Limb (tissue), 2 donors: ENCODE measurements at regions not wholly inside any gene's neighbourhood (a gene's known extent, or its start where the extent isn't known, plus 50 kb on each side); places are given as distances from the start of the nearest gene placed in this dataset.
"Not testable (repeated sequence)": the region's sequence is repeated elsewhere in the genome, so short reads cannot be mapped to it uniquely, and the experiment has no call there.

Experiments used
- DNase-seq, 2 donors: peaks; one replicate each; pipeline ENCODE4 v3.0.0-alpha.2; 2016; ENCODE audit errors: extremely low spot score in 2 of 2

DNA sequence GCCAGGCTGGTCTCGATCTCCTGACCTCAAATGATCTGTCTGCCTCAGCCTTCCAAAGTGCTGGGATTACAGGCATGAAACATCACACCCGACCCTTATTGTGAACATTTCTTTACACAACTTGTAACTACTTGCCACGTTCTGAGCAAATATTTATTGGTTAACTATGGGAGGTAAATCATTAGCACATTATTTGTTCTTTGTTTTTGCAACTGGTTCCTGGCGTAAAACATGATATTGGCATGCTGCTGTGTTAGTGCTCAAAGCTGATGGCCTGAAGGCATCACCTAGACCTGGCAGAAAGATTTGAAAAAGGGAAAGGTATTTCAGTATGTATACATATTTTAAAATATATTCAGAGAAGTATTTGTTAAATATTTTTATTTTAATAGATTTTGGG is 438.3 kb upstream of the PRKX start:
- no peak for DNase-seq

- no peak for DNase-seq
Observed at GRCh38 chrX:4150259-4150658, 436.8 kb upstream of the PRKX start.

GRCh38 chrX:4129626-4130025 is 416.2 kb upstream of the PRKX start:
- DNase-seq = peak in 1 of 2 donors; percentile 1

GRCh38 chrX:4118666-4119530 is 405.4 kb upstream of the PRKX start:
- DNase-seq = no peak

GRCh38 chrX:4110964-4111363 is 397.5 kb upstream of the PRKX start:
- no peak for DNase-seq

DNA sequence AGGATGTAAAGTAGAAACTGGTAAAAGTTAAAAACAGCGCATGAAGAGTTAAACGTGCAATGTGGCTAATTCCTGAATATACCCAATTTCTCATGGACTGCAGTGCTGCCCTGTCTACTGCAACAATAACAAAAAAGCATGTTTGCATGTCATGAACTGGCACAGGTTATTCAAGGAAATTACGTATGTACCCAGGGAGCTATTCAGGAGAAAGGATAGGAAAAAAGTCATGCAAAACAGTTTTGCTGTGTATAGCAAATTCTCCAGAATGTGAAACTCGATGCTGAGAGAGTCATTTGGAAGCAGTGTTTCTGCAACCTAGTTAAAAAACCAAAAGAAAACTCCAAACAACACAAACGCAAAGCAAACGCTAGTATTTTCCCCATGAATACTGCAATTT is 381.5 kb upstream of the PRKX start:
- DNase-seq = peak in 1 of 2 donors; percentile 20

DNA sequence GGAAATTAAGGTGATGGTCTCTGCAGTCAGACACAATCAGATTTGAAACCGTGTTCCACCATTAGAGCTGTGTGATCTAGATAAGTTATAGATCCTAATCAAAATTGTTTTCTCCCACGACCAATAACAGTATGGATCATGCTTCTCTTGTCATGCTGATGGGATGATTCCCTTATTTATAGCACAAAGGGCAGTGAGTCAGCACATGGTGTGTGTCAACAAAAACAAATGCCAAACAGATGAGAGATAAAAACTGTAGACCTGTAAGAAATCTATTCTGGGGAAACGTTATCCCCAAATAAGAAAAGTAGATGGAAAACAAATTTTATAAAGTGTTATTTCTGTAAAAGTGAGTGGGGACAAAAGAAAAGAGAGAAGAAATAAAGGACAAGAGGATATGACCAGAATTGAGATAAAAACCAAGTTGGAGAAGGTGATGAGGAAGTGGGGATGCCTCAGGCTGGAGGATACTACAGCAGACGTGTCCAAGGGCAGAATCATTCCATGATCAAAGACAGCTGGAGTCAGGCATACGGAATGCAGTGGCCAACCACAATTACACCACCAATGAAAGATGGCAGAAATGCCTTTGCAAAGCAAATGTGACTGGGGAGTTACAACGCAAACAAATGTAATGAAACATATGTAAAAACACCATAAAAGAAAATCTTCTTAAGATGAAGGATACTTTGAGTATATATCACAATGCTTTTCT is 377.8 kb upstream of the PRKX start:
- no peak for DNase-seq

- DNase-seq = no peak
Observed at GRCh38 chrX:4059893-4060292, 346.4 kb upstream of the PRKX start.

- no peak for DNase-seq
Observed at GRCh38 chrX:4043951-4044350, 330.5 kb upstream of the PRKX start.

DNA sequence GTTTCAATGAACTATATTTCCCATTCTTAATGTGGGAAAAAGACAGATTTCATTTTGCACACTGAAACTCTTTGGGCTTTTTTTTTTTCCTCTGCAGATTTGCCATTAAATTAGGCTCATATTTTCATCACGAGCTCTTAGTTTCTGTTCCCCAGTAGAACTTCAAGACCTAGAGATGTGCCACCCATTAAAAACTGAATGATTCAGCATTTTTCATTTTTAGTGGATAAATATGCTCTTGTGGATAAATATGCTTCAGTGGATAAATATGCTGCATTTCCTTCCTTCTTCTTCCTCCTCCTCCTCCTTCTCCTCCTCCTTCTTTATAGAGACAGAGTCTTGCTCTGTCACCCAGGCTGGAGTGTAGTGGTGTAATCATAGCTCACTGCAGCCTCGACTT is 322.4 kb upstream of the PRKX start:
- no peak for DNase-seq

GRCh38 chrX:4028151-4028550 is 314.7 kb upstream of the PRKX start:
- no peak for DNase-seq

- DNase-seq = no peak
Observed at GRCh38 chrX:4005281-4005680, 291.8 kb upstream of the PRKX start.

DNA sequence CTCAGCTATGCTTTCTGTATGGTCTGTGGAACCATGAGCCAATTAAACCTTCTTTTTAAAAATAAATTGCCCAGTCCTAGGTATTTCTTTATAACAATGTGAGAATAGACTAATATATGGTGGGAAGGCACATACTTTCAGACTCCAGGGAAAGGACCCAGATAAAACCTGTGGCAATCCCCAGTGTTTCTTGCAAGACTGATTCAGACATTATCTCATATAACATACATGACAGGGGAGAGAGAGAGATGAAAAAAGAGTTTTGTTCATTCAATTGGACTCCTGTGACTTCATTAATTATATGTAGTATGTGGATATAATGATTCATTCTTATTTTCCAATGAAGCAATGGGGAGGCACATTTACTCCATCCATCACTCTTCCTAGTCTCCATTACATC is 291.4 kb upstream of the PRKX start:
- no peak for DNase-seq

DNA sequence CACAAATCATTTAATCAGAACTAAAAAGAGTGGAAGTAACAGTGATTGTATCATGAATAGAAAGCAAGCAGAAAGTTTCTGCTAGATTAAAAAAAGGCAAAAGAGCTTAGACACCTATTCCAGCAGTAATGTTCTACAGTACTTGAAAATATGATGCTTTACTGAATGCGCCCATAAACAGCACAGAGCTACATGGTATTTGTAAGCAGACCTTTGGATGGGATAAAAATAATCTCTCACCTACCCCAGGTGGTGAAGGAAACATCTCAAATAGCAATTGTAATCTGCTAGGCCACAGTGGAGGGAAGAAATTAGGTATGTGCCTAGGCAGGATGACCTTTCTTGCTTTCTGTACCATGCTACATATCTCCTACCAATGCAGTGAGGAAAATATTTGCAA is 280.9 kb upstream of the PRKX start:
- DNase-seq = no peak

DNA sequence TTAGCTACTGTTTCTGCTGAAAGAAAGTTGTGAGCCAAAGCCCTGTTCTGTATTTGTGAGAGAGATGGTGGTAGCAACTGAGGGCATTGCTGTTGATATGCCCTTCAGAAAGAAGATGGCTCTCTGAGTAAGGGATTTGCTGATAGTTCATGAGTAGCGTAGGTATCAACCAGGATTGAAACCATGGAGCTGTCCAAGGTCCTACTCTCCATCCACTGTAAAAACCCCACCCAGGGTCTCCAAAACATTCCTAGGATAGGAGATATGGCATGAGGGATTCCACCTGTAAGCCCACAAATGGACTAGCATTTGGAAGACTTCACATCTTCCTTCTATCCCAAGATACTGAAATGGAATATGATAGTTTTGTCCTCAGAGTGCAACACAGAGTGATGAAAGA is 277.1 kb upstream of the PRKX start:
- DNase-seq = no peak

- not testable (repeated sequence) for DNase-seq
Observed at GRCh38 chrX:3972104-3972858, 258.8 kb upstream of the PRKX start.

- DNase-seq = no peak
Observed at GRCh38 chrX:3968749-3969148, 255.3 kb upstream of the PRKX start.

GRCh38 chrX:3963980-3964379 is 250.5 kb upstream of the PRKX start:
- DNase-seq = no peak

DNA sequence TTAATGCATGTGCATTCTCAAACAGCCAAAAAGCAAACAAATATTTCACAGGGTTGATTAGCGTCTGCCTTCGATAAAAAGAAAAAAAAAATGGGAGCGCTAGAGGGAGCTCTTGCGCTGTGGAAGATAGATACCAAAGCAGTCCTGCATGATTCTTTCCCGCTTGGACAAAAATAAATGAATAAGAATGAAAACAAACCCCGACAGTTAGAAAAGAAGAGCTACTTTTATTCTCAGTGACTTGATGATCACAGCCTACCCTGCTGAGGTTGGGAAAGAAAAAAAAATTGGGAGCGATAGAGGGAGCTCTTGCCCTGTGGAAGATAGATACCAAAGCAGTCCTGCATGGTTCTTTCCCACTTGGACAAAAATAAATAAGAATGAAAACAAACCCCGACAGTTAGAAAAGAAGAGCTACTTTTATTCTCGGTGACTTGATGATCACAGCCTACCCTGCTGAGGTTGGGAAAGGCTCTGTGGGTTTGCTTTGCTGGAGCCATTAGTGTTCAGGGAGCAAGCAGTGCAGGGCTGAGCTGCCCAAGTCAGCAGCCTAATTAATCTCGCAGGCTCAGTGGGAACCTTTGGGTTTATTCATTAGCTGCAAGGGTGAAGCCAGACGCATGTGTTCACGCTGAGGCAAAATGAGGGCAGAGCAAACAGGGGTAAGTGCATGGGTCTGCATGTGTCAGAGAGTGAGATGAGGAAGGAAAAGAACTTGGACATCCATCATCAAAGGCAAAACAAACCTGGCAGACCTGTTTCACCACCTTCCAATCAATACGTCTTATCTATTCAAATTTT is 249.3 kb upstream of the PRKX start:
- peak in 1 of 2 donors; percentile 29 for DNase-seq

DNA sequence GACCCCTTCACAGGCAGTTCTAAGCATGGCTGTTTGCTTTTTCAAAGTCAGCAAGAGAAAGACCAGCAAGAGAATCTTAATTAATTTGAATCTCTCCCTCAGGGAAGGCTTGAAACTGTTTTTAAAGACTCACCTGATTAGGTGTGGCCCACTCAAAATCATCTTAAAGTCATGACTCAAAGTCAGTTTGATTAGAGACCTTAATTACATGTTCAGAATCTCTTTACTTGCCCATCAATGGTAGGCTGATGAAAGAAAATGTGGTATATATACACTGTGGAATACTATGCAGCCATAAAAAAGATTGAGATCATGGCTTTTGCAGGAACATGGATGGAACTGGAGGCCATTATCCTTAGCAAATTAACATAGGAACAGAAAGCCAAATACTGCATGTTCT is 247.5 kb upstream of the PRKX start:
- no peak for DNase-seq

DNA sequence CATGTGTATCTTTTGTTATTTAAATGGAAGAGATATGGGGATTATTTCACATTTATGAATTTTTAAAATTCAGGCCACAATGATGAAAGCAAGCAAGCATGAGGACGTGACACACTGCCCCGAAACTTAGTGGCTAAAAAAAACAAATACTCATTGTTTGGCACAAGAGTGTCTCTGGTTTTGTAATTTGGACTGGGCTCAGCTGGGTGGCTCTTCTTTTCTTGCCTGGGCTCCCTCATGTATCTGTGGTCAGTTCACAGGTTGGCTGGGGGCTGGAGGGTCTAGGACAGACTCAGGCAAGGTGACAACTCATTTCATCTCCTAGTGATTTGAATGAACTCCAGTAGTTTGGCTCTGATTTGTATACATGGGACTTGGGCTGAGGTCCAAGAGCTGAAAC is 238.4 kb upstream of the PRKX start:
- DNase-seq = no peak
